ENCODE measurements at regions not wholly inside any gene's neighbourhood (a gene's known extent, or its start where the extent isn't known, plus 50 kb on each side); places are given as distances from the start of the nearest gene placed in this dataset.

- no peaks in the 10 kb centered on the region for H3K4me1 ChIP-seq (replicated peaks in 1 of 2)
- no peak overlapping the region for H3K4me3 ChIP-seq
- no peaks in the 10 kb centered on the region for H3K27me3 ChIP-seq
- WGBS, 4 donors, result 74 to 86% (median 78%) methylated on average over 5 to 6 of the region's 6 CpGs
- no peak overlapping the region for H3K27ac ChIP-seq
- H3K9me3 ChIP-seq (replicated peaks in 1 of 3), result no peaks in the 10 kb centered on the region
- H3K36me3 ChIP-seq (replicated peaks in 1 of 2), result no peaks in the 10 kb centered on the region
- intact Hi-C loops (cut with DNase I), result no loop called here
- TF ChIP-seq POLR2A (IDR thresholded peaks at IDR 0.05) (no peak), CTCF (IDR thresholded peaks at IDR 0.05) (no peak)
- DNase-seq, result no peak
These were observed 56.4 kb upstream of the F13A1 start for GRCh38 chr6:6376845-6377244.

- no peak overlapping the region for H3K27ac ChIP-seq
- no peaks in the 10 kb centered on the region for H3K9me3 ChIP-seq (replicated peaks in 1 of 3)
- TF ChIP-seq POLR2A (IDR thresholded peaks at IDR 0.05), result no peak
- no peak for TF ChIP-seq CTCF (IDR thresholded peaks at IDR 0.05)
- no peaks in the 10 kb centered on the region for H3K36me3 ChIP-seq (replicated peaks in 1 of 2)
- no peak overlapping the region for H3K4me3 ChIP-seq
- H3K4me1 ChIP-seq (replicated peaks in 1 of 2), result no peaks in the 10 kb centered on the region
- intact Hi-C loops (cut with DNase I), result no loop called here
- DNase-seq, result no peak
- 67 to 85% (median 70%) methylated on average over 6 of the region's 6 CpGs for WGBS, 4 donors
- no peaks in the 10 kb centered on the region for H3K27me3 ChIP-seq
These were observed 57.2 kb upstream of the F13A1 start for GRCh38 chr6:6377621-6378020.

- H3K4me1 ChIP-seq (replicated peaks in 1 of 2), result no peaks in the 10 kb centered on the region
- H3K27me3 ChIP-seq, result no peaks in the 10 kb centered on the region
- no peak overlapping the region for H3K4me3 ChIP-seq
- H3K27ac ChIP-seq, result no peak overlapping the region
- no peaks in the 10 kb centered on the region for H3K9me3 ChIP-seq (replicated peaks in 1 of 3)
- intact Hi-C loops (cut with DNase I), result no loop called here
- TF ChIP-seq CTCF (IDR thresholded peaks at IDR 0.05) (no peak), POLR2A (IDR thresholded peaks at IDR 0.05) (no peak)
- no peaks in the 10 kb centered on the region for H3K36me3 ChIP-seq (replicated peaks in 1 of 2)
- WGBS, 4 donors, result 70 to 78% (median 74%) methylated on average over 5 of the region's 5 CpGs
- no peak for DNase-seq
These were observed 59.1 kb upstream of the F13A1 start for GRCh38 chr6:6379573-6379972.

- no peaks in the 10 kb centered on the region for H3K27me3 ChIP-seq
- DNase-seq, result no peak
- intact Hi-C loops (cut with DNase I), result no loop called here
- H3K4me3 ChIP-seq, result no peak overlapping the region
- H3K9me3 ChIP-seq (replicated peaks in 1 of 3), result no peaks in the 10 kb centered on the region
- WGBS, 4 donors, result 67 to 84% (median 72%) methylated on average over 7 of the region's 7 CpGs
- TF ChIP-seq POLR2A (IDR thresholded peaks at IDR 0.05) (no peak), CTCF (IDR thresholded peaks at IDR 0.05) (no peak)
- H3K36me3 ChIP-seq (replicated peaks in 1 of 2), result no peaks in the 10 kb centered on the region
- H3K4me1 ChIP-seq (replicated peaks in 1 of 2), result peaks cover 0 to 3% of the 10 kb centered on the region in 2 donors
- no peak overlapping the region for H3K27ac ChIP-seq
These were observed 64.1 kb upstream of the F13A1 start for GRCh38 chr6:6384520-6384919.
